Prostate gland (tissue), 2 donors: ENCODE measurements at regions not wholly inside any gene's neighbourhood (a gene's known extent, or its start where the extent isn't known, plus 50 kb on each side); places are given as distances from the start of the nearest gene placed in this dataset.

Experiments
- CTCF ChIP-seq, 4 experiments: fragments of 200-600 bp in 2 of 4; fragments of 450-650 bp in 2 of 4; sonication (generic) in 2 of 4; IDR thresholded peaks; 1 replicate in 3 of 4; 2 replicates in 1 of 4; pipeline ENCODE4 v1.5.1; 2016 to 2019; ENCODE audit warnings: antibody characterized with exemption in 4 of 4, mild to moderate bottlenecking in 2 of 4, moderate library complexity in 2 of 4
- POLR2AphosphoS5 ChIP-seq: sonication (generic); formaldehyde crosslinking; IDR thresholded peaks from one replicate; pipeline ENCODE4 v1.6.1; 2017; ENCODE audit warnings: antibody characterized with exemption

- TF ChIP-seq CTCF (IDR thresholded peaks at IDR 0.05) (no peak), POLR2AphosphoS5 (no peak)
These were observed 93.4 kb downstream of the ABHD5 start for GRCh38 chr3:43783987-43784639.
